Caco-2 (cell line): ENCODE measurements at regions not wholly inside any gene's neighbourhood (a gene's known extent, or its start where the extent isn't known, plus 50 kb on each side); places are given as distances from the start of the nearest gene placed in this dataset.
"Not testable (repeated sequence)": the region's sequence is repeated elsewhere in the genome, so short reads cannot be mapped to it uniquely, and the experiment has no call there.

Source experiments
- BruUV-seq: library from RNA; stranded (reverse); fragments of 400-500 nt; replicated peaks from 2 replicates; lab custom pipeline; 2021; lab: Mats Ljungman, UMichigan
- CTCF ChIA-PET: fragments of 300-600 bp; sonication (Branson Sonifier 250); formaldehyde crosslinking; loops from one replicate; lab custom pipeline; 2022; ENCODE audit warnings: antibody characterized with exemption; lab: Charles Lee
- POLR2A ChIA-PET: fragments of 300-600 bp; sonication (Branson Sonifier 250); formaldehyde crosslinking; loops from one replicate; lab custom pipeline; 2022; ENCODE audit warnings: antibody characterized with exemption; lab: Charles Lee
- DNase-seq, 2 experiments: peaks; one replicate each; pipeline versions ENCODE4 v3.0.0 to v3.0.0-alpha.2; 2020 to 2022
- H3K27me3 ChIP-seq: replicated peaks from 2 replicates; pipeline ENCODE4 v1.6.0; 2011; ENCODE audit warnings: low read length; ENCODE audit not compliant: control insufficient read depth, insufficient read depth
- H3K36me3 ChIP-seq: 2 replicates; pipeline ENCODE4 v1.5.1; 2011; ENCODE audit warnings: low read length; ENCODE audit not compliant: control insufficient read depth, insufficient read depth
- H3K4me1 ChIP-seq: fragments of 250-450 bp; sonication (Bioruptor Pico); 2 replicates; pipeline ENCODE4 v1.5.1; 2020; ENCODE audit warnings: mild to moderate bottlenecking
- H3K4me3 ChIP-seq: 2 replicates; pipeline ENCODE4 v1.5.1; 2011; ENCODE audit warnings: low read depth, mild to moderate bottlenecking, control low read depth, low read length
- H3K9me3 ChIP-seq: fragments of 250-450 bp; sonication (Bioruptor Pico); 2 replicates; pipeline ENCODE4 v1.5.1; 2020; ENCODE audit warnings: mild to moderate bottlenecking, moderate library complexity
- H3K27ac Mint-ChIP-seq: one replicate; pipeline ENCODE4 v1.8.0; 2022; ENCODE audit warnings: mixed read lengths; ENCODE audit not compliant: unreplicated experiment
- H3K27me3 Mint-ChIP-seq: one replicate; pipeline ENCODE4 v1.8.0; 2022; ENCODE audit warnings: mixed read lengths; ENCODE audit not compliant: insufficient read depth, unreplicated experiment
- H3K36me3 Mint-ChIP-seq: one replicate; pipeline ENCODE4 v1.8.0; 2022; ENCODE audit warnings: mild to moderate bottlenecking, mixed read lengths; ENCODE audit not compliant: insufficient read depth, unreplicated experiment
- H3K4me1 Mint-ChIP-seq: one replicate; pipeline ENCODE4 v1.8.0; 2022; ENCODE audit warnings: low read depth, mixed read lengths; ENCODE audit not compliant: unreplicated experiment
- H3K4me3 Mint-ChIP-seq: one replicate; pipeline ENCODE4 v1.8.0; 2022; ENCODE audit warnings: mild to moderate bottlenecking, moderate library complexity, mixed read lengths; ENCODE audit not compliant: unreplicated experiment
- H3K9me3 Mint-ChIP-seq: one replicate; pipeline ENCODE4 v1.8.0; 2022; ENCODE audit warnings: mixed read lengths; ENCODE audit not compliant: unreplicated experiment
- intact Hi-C: fragments of 100-400 bp; cut with micrococcal nuclease; formaldehyde crosslinking; loops from one replicate; pipeline ENCODE4 v1.10.0; 2022; ENCODE audit not compliant: unreplicated experiment
- TF ChIP-seq, protein P1 (sequence below), 2 experiments: fragments of 200-600 bp in 1 of 2; IDR thresholded peaks; 1 replicate in 1 of 2; 2 replicates in 1 of 2; pipeline versions ENCODE4 v1.5.1 to v1.8.0; 2011 to 2022; ENCODE audit warnings: antibody characterized with exemption in 1 of 2, control low read depth in 1 of 2, inconsistent platforms in 1 of 2, low read depth in 1 of 2, low read length in 1 of 2, mild to moderate bottlenecking in 1 of 2, moderate library complexity in 1 of 2; ENCODE audit not compliant: insufficient read depth in 1 of 2, severe bottlenecking in 1 of 2, unreplicated experiment in 1 of 2

DNA sequence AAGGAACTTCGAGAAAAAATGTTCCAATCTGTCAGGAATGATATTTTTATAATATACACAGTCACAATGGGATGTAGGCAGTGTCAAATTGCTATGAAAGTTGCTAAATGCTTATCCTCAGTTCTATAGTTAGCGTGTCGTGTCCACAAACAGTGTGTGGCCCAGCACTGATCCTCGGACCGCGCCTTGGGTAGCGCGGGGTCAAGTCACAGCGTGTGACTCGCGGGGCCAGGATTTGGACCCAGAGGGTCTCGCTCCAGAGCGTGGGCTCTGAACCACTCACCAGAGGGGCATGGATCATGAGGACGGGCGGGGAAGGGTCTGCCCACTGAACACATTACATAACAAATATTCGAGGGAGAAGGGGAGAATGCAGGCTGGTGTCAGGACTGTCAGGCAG is 171.8 kb downstream of the C9orf50 start:
- Mint-ChIP-seq H3K27me3 (no peaks in the 10 kb centered on the region), H3K4me1 (peaks cover 6% of the 10 kb centered on the region), H3K9me3 (no peaks in the 10 kb centered on the region), H3K4me3 (no peak overlapping the region), H3K36me3 (no peaks in the 10 kb centered on the region), H3K27ac (no peak overlapping the region)
- no peak for DNase-seq
- H3K4me3 ChIP-seq = no peak overlapping the region
- H3K4me1 ChIP-seq = no peaks in the 10 kb centered on the region
- no peaks in the 10 kb centered on the region for H3K27me3 ChIP-seq
- no peaks in the 10 kb centered on the region for H3K36me3 ChIP-seq
- intact Hi-C loops = no loop called here
- TF ChIP-seq, protein P1, sequence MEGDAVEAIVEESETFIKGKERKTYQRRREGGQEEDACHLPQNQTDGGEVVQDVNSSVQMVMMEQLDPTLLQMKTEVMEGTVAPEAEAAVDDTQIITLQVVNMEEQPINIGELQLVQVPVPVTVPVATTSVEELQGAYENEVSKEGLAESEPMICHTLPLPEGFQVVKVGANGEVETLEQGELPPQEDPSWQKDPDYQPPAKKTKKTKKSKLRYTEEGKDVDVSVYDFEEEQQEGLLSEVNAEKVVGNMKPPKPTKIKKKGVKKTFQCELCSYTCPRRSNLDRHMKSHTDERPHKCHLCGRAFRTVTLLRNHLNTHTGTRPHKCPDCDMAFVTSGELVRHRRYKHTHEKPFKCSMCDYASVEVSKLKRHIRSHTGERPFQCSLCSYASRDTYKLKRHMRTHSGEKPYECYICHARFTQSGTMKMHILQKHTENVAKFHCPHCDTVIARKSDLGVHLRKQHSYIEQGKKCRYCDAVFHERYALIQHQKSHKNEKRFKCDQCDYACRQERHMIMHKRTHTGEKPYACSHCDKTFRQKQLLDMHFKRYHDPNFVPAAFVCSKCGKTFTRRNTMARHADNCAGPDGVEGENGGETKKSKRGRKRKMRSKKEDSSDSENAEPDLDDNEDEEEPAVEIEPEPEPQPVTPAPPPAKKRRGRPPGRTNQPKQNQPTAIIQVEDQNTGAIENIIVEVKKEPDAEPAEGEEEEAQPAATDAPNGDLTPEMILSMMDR (IDR thresholded peaks at IDR 0.05; ENCODE audit: insufficient read depth in 1 of 2, low read depth in 1 of 2, low read length in 1 of 2, severe bottlenecking in 1 of 2, unreplicated experiment in 1 of 2) = no peak
- POLR2A ChIA-PET = no interaction called here
- no peaks in the 10 kb centered on the region for H3K9me3 ChIP-seq
- CTCF ChIA-PET = no interaction called here
- BruUV-seq = no TSS peak

- peaks cover 8% of the 10 kb centered on the region for H3K4me1 ChIP-seq
These were observed 173.9 kb downstream of the C9orf50 start for GRCh38 chr9:129446828-129447550.

DNA sequence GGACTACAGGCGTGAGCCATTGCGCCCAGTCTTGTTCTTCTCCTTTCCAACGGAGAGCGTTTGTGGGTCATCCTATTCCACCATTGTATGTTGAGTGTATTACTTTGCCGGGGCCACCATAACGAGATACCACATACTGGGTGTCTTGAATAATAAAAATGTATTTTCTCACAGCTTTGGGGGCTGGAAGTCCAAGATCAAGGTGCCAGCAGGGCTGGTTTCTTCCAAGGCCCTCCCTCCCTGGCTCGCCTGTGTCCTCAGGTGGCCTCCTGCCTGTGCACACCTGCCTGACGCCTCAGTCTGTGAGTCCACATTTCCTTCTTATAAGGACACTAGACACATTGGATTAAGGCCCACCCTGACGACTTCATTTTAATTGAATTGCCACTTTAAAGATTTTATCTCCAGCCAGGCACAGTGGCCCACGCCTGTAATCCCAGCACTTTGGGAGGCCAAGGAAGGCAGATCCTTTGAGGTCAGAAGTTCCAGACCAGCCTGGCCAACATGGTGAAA is 175.1 kb downstream of the C9orf50 start:
- H3K4me3 Mint-ChIP-seq = no peak overlapping the region
- H3K4me3 ChIP-seq = no peak overlapping the region
- no peaks in the 10 kb centered on the region for H3K36me3 Mint-ChIP-seq
- no peaks in the 10 kb centered on the region for H3K9me3 ChIP-seq
- TF ChIP-seq, protein P1 (IDR thresholded peaks at IDR 0.05; ENCODE audit: insufficient read depth in 1 of 2, low read depth in 1 of 2, low read length in 1 of 2, severe bottlenecking in 1 of 2, unreplicated experiment in 1 of 2) = no peak
- H3K4me1 Mint-ChIP-seq = peaks cover 13% of the 10 kb centered on the region
- no peaks in the 10 kb centered on the region for H3K27me3 Mint-ChIP-seq
- CTCF ChIA-PET = no interaction called here
- BruUV-seq = no TSS peak
- no peak for DNase-seq
- no peaks in the 10 kb centered on the region for H3K27me3 ChIP-seq
- no peaks in the 10 kb centered on the region for H3K9me3 Mint-ChIP-seq
- no peak overlapping the region for H3K27ac Mint-ChIP-seq
- intact Hi-C loops = no loop called here
- no peaks in the 10 kb centered on the region for H3K36me3 ChIP-seq
- H3K4me1 ChIP-seq = peaks cover 8% of the 10 kb centered on the region
- POLR2A ChIA-PET = no interaction called here

More at GRCh38 chr9:129446828-129447550, 173.9 kb downstream of the C9orf50 start:
- Mint-ChIP-seq H3K27ac (no peak overlapping the region), H3K9me3 (no peaks in the 10 kb centered on the region), H3K4me3 (no peak overlapping the region), H3K4me1 (peaks cover 15% of the 10 kb centered on the region), H3K36me3 (no peaks in the 10 kb centered on the region), H3K27me3 (no peaks in the 10 kb centered on the region)
- ChIA-PET CTCF (no interaction called here), POLR2A (no interaction called here)
- intact Hi-C loops = no loop called here
- no peaks in the 10 kb centered on the region for H3K9me3 ChIP-seq
- TF ChIP-seq, protein P1 (IDR thresholded peaks at IDR 0.05; ENCODE audit: insufficient read depth in 1 of 2, low read depth in 1 of 2, low read length in 1 of 2, severe bottlenecking in 1 of 2, unreplicated experiment in 1 of 2) = no peak
- no peak overlapping the region for H3K4me3 ChIP-seq
- no TSS peak for BruUV-seq
- no peaks in the 10 kb centered on the region for H3K27me3 ChIP-seq
- H3K36me3 ChIP-seq = no peaks in the 10 kb centered on the region
- no peak for DNase-seq

- POLR2A ChIA-PET = interaction anchor here (0.5 to 0.6 kb wide), 2 partner anchors 180 to 868 kb away, joined by 3 to 4 read pairs; no protein-coding TSS in a partner anchor
- not testable (repeated sequence) for BruUV-seq, H3K27me3 ChIP-seq, DNase-seq, H3K36me3 ChIP-seq, H3K27ac Mint-ChIP-seq, H3K36me3 Mint-ChIP-seq, H3K9me3 Mint-ChIP-seq, H3K4me3 ChIP-seq, H3K9me3 ChIP-seq, H3K4me1 ChIP-seq, H3K27me3 Mint-ChIP-seq, H3K4me3 Mint-ChIP-seq
- CTCF ChIA-PET = interaction anchor here (0.6 to 1.3 kb wide), 6 partner anchors 17 to 301 kb away, joined by 3 to 9 read pairs (median 4); no protein-coding TSS in a partner anchor
- peaks cover 13% of the 10 kb centered on the region for H3K4me1 Mint-ChIP-seq
- intact Hi-C loops = loop anchor here (2.0 kb wide), 1 partner anchor 15 kb away; no protein-coding TSS in a partner anchor
These were observed 177.3 kb downstream of the C9orf50 start for GRCh38 chr9:129443515-129444164.
